Coronary artery (tissue), 2 donors: ENCODE measurements at regions not wholly inside any gene's neighbourhood (a gene's known extent, or its start where the extent isn't known, plus 50 kb on each side); places are given as distances from the start of the nearest gene placed in this dataset.

ENCODE experiments used
- DNase-seq: peaks from one replicate; pipeline ENCODE4 v3.0.0-alpha.2; 2017; ENCODE audit warnings: low spot score
- H3K27ac ChIP-seq, 2 donors: fragments of 200-600 bp; sonication (generic); one replicate each; pipeline ENCODE4 v1.5.1; 2016 to 2019
- H3K4me3 ChIP-seq: fragments of 200-600 bp; sonication (generic); 2 replicates; pipeline ENCODE4 v1.5.1; 2016; ENCODE audit warnings: mild to moderate bottlenecking, moderate library complexity
- CTCF ChIP-seq: fragments of 200-600 bp; sonication (generic); IDR thresholded peaks from one replicate; pipeline ENCODE4 v1.5.1; 2019; ENCODE audit warnings: antibody characterized with exemption

DNA sequence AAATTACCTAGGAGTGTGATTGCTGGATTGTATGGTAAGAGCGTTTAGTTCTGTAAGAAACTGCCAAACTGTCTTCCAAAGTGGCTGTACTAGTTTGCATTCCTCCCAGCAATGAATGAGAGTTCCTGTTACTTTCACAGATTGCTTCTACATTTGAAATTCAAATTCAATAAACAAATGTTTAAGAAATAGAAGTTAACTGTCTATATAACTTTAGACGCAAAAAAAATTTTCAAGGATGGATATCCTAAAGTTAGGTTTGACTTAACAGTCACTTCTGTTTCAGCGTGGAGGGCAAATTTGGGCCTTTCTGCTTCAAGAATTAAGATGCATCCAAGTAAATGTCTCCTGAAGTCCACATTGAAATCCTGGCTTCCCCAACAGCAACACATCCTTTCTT, 445.6 kb downstream of the TAF11L14 start:
- H3K4me3 ChIP-seq, result no peak overlapping the region
- H3K27ac ChIP-seq, result no peak overlapping the region
- TF ChIP-seq CTCF, result no peak
- no peak for DNase-seq

- no peak for TF ChIP-seq CTCF
Measured at GRCh38 chr5:18088020-18088579, 453.8 kb downstream of the TAF11L14 start.

GRCh38 chr5:18090177-18090576, 455.9 kb downstream of the TAF11L14 start:
- no peak overlapping the region for H3K27ac ChIP-seq
- DNase-seq, result no peak
- H3K4me3 ChIP-seq, result no peak overlapping the region
- TF ChIP-seq CTCF, result no peak

More at GRCh38 chr5:18088020-18088579, 453.8 kb downstream of the TAF11L14 start:
- H3K27ac ChIP-seq, result no peak overlapping the region
- H3K4me3 ChIP-seq, result no peak overlapping the region
- no peak for DNase-seq

DNA sequence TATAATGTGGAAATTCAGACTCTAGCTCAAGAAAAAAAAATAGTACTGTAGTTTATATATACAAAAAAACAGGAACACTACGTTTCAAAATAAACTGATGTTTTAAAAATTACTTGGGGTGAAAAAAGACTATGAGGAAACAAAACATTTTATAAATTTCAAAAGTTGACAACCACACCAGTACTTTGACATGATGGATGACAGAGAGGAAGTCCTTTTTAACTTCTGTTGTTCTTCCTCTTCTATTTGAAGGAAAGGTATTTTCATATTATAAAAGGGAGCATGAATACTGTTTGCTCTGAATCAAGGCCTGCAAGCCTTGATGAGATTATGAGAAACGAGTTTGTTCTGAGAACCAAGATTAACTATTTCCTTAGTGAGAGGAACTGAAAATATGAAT, 456.9 kb downstream of the TAF11L14 start:
- no peak for TF ChIP-seq CTCF
- Histone ChIP-seq H3K4me3 (no peak overlapping the region), H3K27ac (no peak overlapping the region)
- DNase-seq, result no peak

DNA sequence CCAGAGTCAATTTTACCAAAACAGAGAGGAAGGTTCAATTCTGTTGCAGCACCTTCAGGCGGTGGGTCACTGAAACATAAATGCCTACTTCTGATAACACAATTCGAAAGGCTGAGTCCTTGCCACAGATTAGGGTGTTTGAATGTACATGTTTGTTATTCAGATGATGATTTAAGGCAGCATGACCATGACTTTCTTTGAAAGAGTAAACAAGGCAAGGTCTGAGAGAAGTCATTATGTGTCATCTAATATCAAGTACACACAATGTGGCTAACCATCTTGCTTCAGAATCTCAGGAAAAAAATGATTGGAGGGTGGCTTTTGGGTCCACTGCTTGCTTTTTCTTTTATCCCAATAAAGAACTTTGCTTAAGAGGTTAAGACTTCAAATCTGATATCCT, 457.5 kb downstream of the TAF11L14 start:
- Histone ChIP-seq H3K4me3 (no peak overlapping the region), H3K27ac (no peak overlapping the region)
- no peak for TF ChIP-seq CTCF
- DNase-seq, result no peak

DNA sequence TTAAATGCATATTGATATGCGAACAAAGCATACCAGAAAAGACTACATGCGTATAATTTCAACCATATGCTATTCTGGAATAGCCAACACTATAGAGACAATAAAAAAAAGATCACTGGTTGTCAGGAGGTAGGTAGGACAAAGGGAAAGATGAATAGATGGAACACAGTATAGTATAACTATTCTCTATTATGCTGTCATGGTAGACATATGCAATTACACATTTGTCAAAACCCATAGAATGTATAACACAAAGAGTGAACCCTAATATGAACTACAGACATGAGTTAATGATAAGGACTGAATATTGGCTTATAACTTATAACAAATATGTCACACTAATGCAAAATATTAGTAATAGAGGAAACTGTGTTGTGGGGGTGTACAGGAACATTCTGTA, 460.8 kb downstream of the TAF11L14 start:
- DNase-seq, result no peak
- no peak overlapping the region for H3K27ac ChIP-seq

More for the DNA sequence above, 460.8 kb downstream of the TAF11L14 start:
- TF ChIP-seq CTCF, result no peak
- no peak overlapping the region for H3K4me3 ChIP-seq
